H9 (cell line): ENCODE measurements at regions not wholly inside any gene's neighbourhood (a gene's known extent, or its start where the extent isn't known, plus 50 kb on each side); places are given as distances from the start of the nearest gene placed in this dataset.

Experiments used
- DNase-seq: peaks from one replicate; pipeline ENCODE4 v3.0.0-alpha.2; 2017
- H2AFZ ChIP-seq: one replicate; pipeline ENCODE4 v1.6.1; 2013; ENCODE audit warnings: mild to moderate bottlenecking, low read length, control low read depth, moderate library complexity
- H2AK5ac ChIP-seq: 2 replicates; pipeline ENCODE4 v1.6.1; 2013; ENCODE audit warnings: low read length, control low read depth, mixed read lengths; ENCODE audit not compliant: insufficient read length
- H2BK120ac ChIP-seq: one replicate; pipeline ENCODE4 v1.6.1; 2013; ENCODE audit warnings: low read depth, mild to moderate bottlenecking, low read length, control low read depth, inconsistent platforms; ENCODE audit not compliant: poor library complexity, severe bottlenecking
- H2BK12ac ChIP-seq: 2 replicates; pipeline ENCODE4 v1.6.1; 2013; ENCODE audit warnings: low read length, control low read depth, mixed read lengths, low read depth; ENCODE audit not compliant: insufficient read length
- H2BK15ac ChIP-seq: 2 replicates; pipeline ENCODE4 v1.6.1; 2013; ENCODE audit warnings: low read depth, low read length, control low read depth
- H2BK20ac ChIP-seq: one replicate; pipeline ENCODE4 v1.6.1; 2013; ENCODE audit warnings: low read depth, mild to moderate bottlenecking, low read length, control low read depth, inconsistent platforms; ENCODE audit not compliant: poor library complexity, severe bottlenecking
- H2BK5ac ChIP-seq: 2 replicates; pipeline ENCODE4 v1.6.1; 2013; ENCODE audit warnings: low read length, control low read depth, mixed read lengths; ENCODE audit not compliant: insufficient read length
- H3K14ac ChIP-seq: 2 replicates; pipeline ENCODE4 v1.6.1; 2013; ENCODE audit warnings: low read length, control low read depth; ENCODE audit not compliant: insufficient read depth
- H3K18ac ChIP-seq: 2 replicates; pipeline ENCODE4 v1.6.1; 2013; ENCODE audit warnings: low read depth, mild to moderate bottlenecking, mixed read lengths, low read length, control low read depth; ENCODE audit not compliant: insufficient read length
- H3K23ac ChIP-seq: 2 replicates; pipeline ENCODE4 v1.6.1; 2013; ENCODE audit warnings: low read length, control low read depth, mixed read lengths, low read depth; ENCODE audit not compliant: insufficient read length
- H3K23me2 ChIP-seq: 2 replicates; pipeline ENCODE4 v1.6.1; 2013; ENCODE audit warnings: low read depth, mild to moderate bottlenecking, mixed read lengths, low read length, control low read depth; ENCODE audit not compliant: insufficient read length, poor library complexity, severe bottlenecking
- H3K27ac ChIP-seq: 2 replicates; pipeline ENCODE4 v1.5.1; 2013; ENCODE audit warnings: low read length, control low read depth, mixed read lengths, low read depth; ENCODE audit not compliant: insufficient read length
- H3K27me3 ChIP-seq: 2 replicates; pipeline ENCODE4 v1.6.1; 2013; ENCODE audit warnings: low read length, control low read depth, inconsistent platforms; ENCODE audit not compliant: insufficient read depth
- H3K4ac ChIP-seq: 2 replicates; pipeline ENCODE4 v1.6.1; 2013; ENCODE audit warnings: low read depth, mild to moderate bottlenecking, control low read depth, inconsistent platforms, low read length, moderate library complexity
- H3K4me1 ChIP-seq: 2 replicates; pipeline ENCODE4 v1.6.1; 2013; ENCODE audit warnings: low read length, control low read depth, inconsistent platforms; ENCODE audit not compliant: insufficient read depth
- H3K4me2 ChIP-seq: 2 replicates; pipeline ENCODE4 v1.6.1; 2013; ENCODE audit warnings: low read length, control low read depth, mixed read lengths; ENCODE audit not compliant: insufficient read length, insufficient read depth
- H3K56ac ChIP-seq: 2 replicates; pipeline ENCODE4 v1.6.1; 2013; ENCODE audit warnings: low read depth, mild to moderate bottlenecking, mixed read lengths, low read length, control low read depth; ENCODE audit not compliant: insufficient read length
- H3K79me1 ChIP-seq: 2 replicates; pipeline ENCODE4 v1.6.1; 2013; ENCODE audit warnings: low read depth, mild to moderate bottlenecking, moderate library complexity, low read length, control low read depth, inconsistent platforms; ENCODE audit not compliant: insufficient read depth, poor library complexity, severe bottlenecking
- H3K79me2 ChIP-seq: 2 replicates; pipeline ENCODE4 v1.6.1; 2013; ENCODE audit warnings: low read length, control low read depth, inconsistent platforms; ENCODE audit not compliant: insufficient read depth
- H3K9ac ChIP-seq: 2 replicates; pipeline ENCODE4 v1.6.1; 2013; ENCODE audit warnings: low read length, control low read depth, mixed read lengths; ENCODE audit not compliant: insufficient read length; ENCODE audit errors: extremely low read depth
- H3K9me3 ChIP-seq: one replicate; pipeline ENCODE4 v1.6.1; 2013; ENCODE audit warnings: low read depth, low read length, inconsistent platforms; ENCODE audit not compliant: control insufficient read depth
- H3T11ph ChIP-seq: one replicate; pipeline ENCODE4 v1.6.1; 2013; ENCODE audit warnings: mild to moderate bottlenecking, low read length, control low read depth, inconsistent platforms
- H4K20me1 ChIP-seq: one replicate; pipeline ENCODE4 v1.6.1; 2013; ENCODE audit not compliant: control insufficient read depth, insufficient read length, insufficient read depth
- H4K5ac ChIP-seq: 2 replicates; pipeline ENCODE4 v1.6.1; 2013; ENCODE audit warnings: low read depth, mild to moderate bottlenecking, mixed read lengths, low read length, control low read depth; ENCODE audit not compliant: insufficient read length
- H4K8ac ChIP-seq: replicated peaks from 2 replicates; pipeline ENCODE4 v1.6.1; 2013; ENCODE audit warnings: low read length, control low read depth, mixed read lengths, low read depth; ENCODE audit not compliant: insufficient read length
- H4K91ac ChIP-seq: 2 replicates; pipeline ENCODE4 v1.6.1; 2013; ENCODE audit warnings: low read depth, mild to moderate bottlenecking, moderate library complexity, mixed read lengths, low read length, control low read depth; ENCODE audit not compliant: insufficient read length
- H3K27ac Mint-ChIP-seq, 3 experiments: 2 replicates in 2 of 3; 3 replicates in 1 of 3; pipeline ENCODE4 v1.8.0; 2020 to 2021; ENCODE audit warnings: mixed read lengths in 3 of 3, mild to moderate bottlenecking in 1 of 3, moderate library complexity in 1 of 3
- H3K27me3 Mint-ChIP-seq: 2 replicates; pipeline ENCODE4 v1.8.0; 2021; ENCODE audit warnings: low read depth, mild to moderate bottlenecking, moderate library complexity, mixed read lengths
- H3K36me3 Mint-ChIP-seq, 3 experiments: 2 replicates in 2 of 3; 3 replicates in 1 of 3; pipeline ENCODE4 v1.8.0; 2020 to 2021; ENCODE audit warnings: low read depth in 3 of 3, mixed read lengths in 3 of 3; ENCODE audit not compliant: insufficient read depth in 1 of 3
- H3K4me1 Mint-ChIP-seq, 2 experiments: 2 replicates each; pipeline ENCODE4 v1.8.0; 2020; ENCODE audit warnings: mixed read lengths in 2 of 2
- H3K4me3 Mint-ChIP-seq, 2 experiments: 2 replicates in 1 of 2; 3 replicates in 1 of 2; pipeline ENCODE4 v1.8.0; 2020 to 2021; ENCODE audit warnings: mild to moderate bottlenecking in 2 of 2, mixed read lengths in 2 of 2, moderate library complexity in 1 of 2
- H3K9me3 Mint-ChIP-seq, 2 experiments: 2 replicates in 1 of 2; 3 replicates in 1 of 2; pipeline ENCODE4 v1.8.0; 2020; ENCODE audit warnings: mild to moderate bottlenecking in 2 of 2, mixed read lengths in 2 of 2, moderate library complexity in 1 of 2
- WGBS: extraction: QIAGEN DNeasy Blood & Tissue Kit; methylation state at CpG from one replicate; pipeline ENCODE4 v1.1.7; 2013; ENCODE audit warnings: missing lambda C conversion rate, low lambda C conversion rate, mixed read lengths; ENCODE audit not compliant: insufficient read length; ENCODE audit errors: extremely low coverage; 5-methylcytosine and 5-hydroxymethylcytosine counted together
- TF ChIP-seq, protein P1 (sequence below): fragments of 200-600 bp; sonication (generic); conservative IDR thresholded peaks from 3 replicates; pipeline ENCODE4 v1.8.0; 2021; ENCODE audit warnings: antibody characterized with exemption, mild to moderate bottlenecking

DNA sequence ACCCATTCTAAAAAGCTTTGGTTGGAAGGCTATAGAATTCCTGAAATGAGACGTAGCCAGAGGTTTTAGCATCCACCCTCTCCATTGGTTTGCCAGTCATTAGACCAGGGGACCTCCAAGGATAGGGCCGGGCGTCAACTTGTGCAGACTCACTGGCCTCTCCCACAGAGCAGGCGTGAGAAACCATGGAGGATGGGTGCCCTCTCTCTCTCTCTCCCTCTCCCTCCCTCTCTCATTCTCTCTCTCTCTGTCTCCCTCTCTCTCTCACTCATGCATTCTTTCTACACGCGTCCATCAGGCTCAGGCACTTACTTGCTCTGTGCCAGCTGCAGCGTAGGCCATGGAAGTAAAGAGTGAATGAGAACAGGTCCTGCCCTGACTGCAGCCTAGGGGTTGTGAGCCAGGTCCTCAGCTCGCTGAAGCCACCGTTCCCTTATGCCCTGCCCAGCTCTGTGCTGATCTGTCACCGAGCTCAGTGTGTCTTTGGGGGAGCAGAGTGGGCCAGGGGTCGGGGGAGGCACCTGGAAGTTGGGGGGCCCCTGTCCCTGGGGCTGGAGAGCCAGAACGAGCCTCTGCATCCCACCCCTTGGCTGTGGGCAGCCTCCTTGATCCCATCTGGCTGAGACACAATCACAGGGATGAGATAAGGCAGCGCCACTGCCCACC lies 304.4 kb upstream of the HS6ST1 start:
- H3K27ac Mint-ChIP-seq, result no peak overlapping the region
- no peak for DNase-seq
- H4K8ac ChIP-seq, result no peak overlapping the region
- peaks cover 5% of the 10 kb centered on the region for H3K9me3 ChIP-seq
- H2BK20ac ChIP-seq, result no peak overlapping the region
- no peak overlapping the region for H2AK5ac ChIP-seq
- H3K79me1 ChIP-seq, result no peaks in the 10 kb centered on the region
- no peak overlapping the region; a peak in 1 of 5 replicates for H3K4me3 Mint-ChIP-seq
- no peak overlapping the region for H3K56ac ChIP-seq
- H4K5ac ChIP-seq, result no peak overlapping the region
- H2BK12ac ChIP-seq, result no peak overlapping the region
- no peak overlapping the region for H3K4me2 ChIP-seq
- no peaks in the 10 kb centered on the region for H3K79me2 ChIP-seq
- H2BK15ac ChIP-seq, result no peak overlapping the region
- no peak overlapping the region for H2AFZ ChIP-seq
- H3K9me3 Mint-ChIP-seq, result peaks cover 9 to 12% of the 10 kb centered on the region in 2 experiments
- no CpG with 5 or more reads among the region's 13 CpGs for WGBS
- H3K36me3 Mint-ChIP-seq, result peaks cover 4 to 9% (median 4%) of the 10 kb centered on the region in 3 experiments
- H4K20me1 ChIP-seq, result no peaks in the 10 kb centered on the region
- H3K27me3 Mint-ChIP-seq, result peaks cover 4% of the 10 kb centered on the region
- H3K23ac ChIP-seq, result no peak overlapping the region
- no peak overlapping the region for H2BK120ac ChIP-seq
- TF ChIP-seq, protein P1, sequence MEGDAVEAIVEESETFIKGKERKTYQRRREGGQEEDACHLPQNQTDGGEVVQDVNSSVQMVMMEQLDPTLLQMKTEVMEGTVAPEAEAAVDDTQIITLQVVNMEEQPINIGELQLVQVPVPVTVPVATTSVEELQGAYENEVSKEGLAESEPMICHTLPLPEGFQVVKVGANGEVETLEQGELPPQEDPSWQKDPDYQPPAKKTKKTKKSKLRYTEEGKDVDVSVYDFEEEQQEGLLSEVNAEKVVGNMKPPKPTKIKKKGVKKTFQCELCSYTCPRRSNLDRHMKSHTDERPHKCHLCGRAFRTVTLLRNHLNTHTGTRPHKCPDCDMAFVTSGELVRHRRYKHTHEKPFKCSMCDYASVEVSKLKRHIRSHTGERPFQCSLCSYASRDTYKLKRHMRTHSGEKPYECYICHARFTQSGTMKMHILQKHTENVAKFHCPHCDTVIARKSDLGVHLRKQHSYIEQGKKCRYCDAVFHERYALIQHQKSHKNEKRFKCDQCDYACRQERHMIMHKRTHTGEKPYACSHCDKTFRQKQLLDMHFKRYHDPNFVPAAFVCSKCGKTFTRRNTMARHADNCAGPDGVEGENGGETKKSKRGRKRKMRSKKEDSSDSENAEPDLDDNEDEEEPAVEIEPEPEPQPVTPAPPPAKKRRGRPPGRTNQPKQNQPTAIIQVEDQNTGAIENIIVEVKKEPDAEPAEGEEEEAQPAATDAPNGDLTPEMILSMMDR, result no peak
- H3K9ac ChIP-seq, result no peak overlapping the region
- no peak overlapping the region for H3K27ac ChIP-seq
- H3K14ac ChIP-seq, result no peak overlapping the region
- no peaks in the 10 kb centered on the region for H3K23me2 ChIP-seq
- H3T11ph ChIP-seq, result no peak overlapping the region
- H2BK5ac ChIP-seq, result no peak overlapping the region
- H3K27me3 ChIP-seq, result no peaks in the 10 kb centered on the region
- H3K4ac ChIP-seq, result no peak overlapping the region
- no peak overlapping the region for H4K91ac ChIP-seq
- no peaks in the 10 kb centered on the region for H3K4me1 ChIP-seq
- H3K4me1 Mint-ChIP-seq, result peaks cover 22 to 26% of the 10 kb centered on the region in 2 experiments
- H3K18ac ChIP-seq, result no peak overlapping the region
